ENCODE measurements at regions not wholly inside any gene's neighbourhood (a gene's known extent, or its start where the extent isn't known, plus 50 kb on each side); places are given as distances from the start of the nearest gene placed in this dataset.

DNA sequence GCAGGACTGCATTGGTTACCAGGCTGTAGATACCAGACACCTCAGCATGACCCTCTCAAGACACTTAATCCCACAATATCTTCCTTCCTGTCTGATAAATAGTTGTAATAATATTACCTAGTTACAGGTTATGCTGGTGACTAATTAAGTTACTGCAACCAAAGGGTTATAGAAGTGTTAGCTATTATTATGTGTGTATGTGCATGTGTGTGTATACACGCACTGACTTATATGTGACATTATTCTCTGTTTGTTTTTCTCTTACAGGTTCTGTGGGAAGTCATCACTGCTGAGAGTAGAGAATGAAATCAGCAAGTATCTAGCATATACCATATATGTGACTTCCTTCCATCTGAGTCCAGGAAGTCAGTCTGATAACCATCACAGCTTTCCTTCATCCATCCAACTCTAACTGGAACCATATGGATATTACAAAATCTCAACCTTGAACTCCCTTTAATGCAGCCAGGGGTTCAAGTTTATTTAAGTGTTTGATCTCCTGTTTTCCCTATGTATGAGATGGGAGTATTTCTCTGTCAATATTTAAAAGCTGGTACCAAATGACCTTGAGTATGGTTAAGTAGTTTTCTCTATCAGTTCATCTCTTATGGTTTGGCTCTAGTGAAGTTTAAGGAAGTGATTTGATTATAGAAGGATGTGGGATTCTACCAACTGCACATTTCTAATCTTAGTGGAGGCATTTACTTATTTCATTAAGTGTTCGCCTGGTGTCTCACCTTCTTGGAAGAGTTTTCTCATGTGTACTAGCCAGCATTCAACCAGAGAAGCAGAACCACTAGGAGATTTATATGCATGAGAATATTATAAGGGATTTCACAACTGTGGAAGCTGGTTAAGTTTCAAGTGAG, 313.2 kb downstream of the HIVEP2 start:
- TF ChIP-seq, protein P1, sequence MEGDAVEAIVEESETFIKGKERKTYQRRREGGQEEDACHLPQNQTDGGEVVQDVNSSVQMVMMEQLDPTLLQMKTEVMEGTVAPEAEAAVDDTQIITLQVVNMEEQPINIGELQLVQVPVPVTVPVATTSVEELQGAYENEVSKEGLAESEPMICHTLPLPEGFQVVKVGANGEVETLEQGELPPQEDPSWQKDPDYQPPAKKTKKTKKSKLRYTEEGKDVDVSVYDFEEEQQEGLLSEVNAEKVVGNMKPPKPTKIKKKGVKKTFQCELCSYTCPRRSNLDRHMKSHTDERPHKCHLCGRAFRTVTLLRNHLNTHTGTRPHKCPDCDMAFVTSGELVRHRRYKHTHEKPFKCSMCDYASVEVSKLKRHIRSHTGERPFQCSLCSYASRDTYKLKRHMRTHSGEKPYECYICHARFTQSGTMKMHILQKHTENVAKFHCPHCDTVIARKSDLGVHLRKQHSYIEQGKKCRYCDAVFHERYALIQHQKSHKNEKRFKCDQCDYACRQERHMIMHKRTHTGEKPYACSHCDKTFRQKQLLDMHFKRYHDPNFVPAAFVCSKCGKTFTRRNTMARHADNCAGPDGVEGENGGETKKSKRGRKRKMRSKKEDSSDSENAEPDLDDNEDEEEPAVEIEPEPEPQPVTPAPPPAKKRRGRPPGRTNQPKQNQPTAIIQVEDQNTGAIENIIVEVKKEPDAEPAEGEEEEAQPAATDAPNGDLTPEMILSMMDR (IDR thresholded peaks at IDR 0.05): no peak
- TF ChIP-seq JUN (CRISPR knock-in tag; IDR thresholded peaks at IDR 0.05) (no peak), NR2C2 (CRISPR knock-in tag; IDR thresholded peaks at IDR 0.05) (no peak), ELF4 (CRISPR knock-in tag; IDR thresholded peaks at IDR 0.05; ENCODE audit: low read depth) (no peak)
- TF ChIP-seq, protein P2, sequence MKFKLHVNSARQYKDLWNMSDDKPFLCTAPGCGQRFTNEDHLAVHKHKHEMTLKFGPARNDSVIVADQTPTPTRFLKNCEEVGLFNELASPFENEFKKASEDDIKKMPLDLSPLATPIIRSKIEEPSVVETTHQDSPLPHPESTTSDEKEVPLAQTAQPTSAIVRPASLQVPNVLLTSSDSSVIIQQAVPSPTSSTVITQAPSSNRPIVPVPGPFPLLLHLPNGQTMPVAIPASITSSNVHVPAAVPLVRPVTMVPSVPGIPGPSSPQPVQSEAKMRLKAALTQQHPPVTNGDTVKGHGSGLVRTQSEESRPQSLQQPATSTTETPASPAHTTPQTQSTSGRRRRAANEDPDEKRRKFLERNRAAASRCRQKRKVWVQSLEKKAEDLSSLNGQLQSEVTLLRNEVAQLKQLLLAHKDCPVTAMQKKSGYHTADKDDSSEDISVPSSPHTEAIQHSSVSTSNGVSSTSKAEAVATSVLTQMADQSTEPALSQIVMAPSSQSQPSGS (CRISPR knock-in tag; IDR thresholded peaks at IDR 0.05; ENCODE audit: borderline replicate concordance, low read depth): no peak
- TF ChIP-seq, protein P3, sequence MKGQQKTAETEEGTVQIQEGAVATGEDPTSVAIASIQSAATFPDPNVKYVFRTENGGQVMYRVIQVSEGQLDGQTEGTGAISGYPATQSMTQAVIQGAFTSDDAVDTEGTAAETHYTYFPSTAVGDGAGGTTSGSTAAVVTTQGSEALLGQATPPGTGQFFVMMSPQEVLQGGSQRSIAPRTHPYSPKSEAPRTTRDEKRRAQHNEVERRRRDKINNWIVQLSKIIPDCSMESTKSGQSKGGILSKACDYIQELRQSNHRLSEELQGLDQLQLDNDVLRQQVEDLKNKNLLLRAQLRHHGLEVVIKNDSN (CRISPR knock-in tag; IDR thresholded peaks at IDR 0.05): no peak
- TF ChIP-seq, protein P4, sequence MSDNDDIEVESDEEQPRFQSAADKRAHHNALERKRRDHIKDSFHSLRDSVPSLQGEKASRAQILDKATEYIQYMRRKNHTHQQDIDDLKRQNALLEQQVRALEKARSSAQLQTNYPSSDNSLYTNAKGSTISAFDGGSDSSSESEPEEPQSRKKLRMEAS (CRISPR knock-in tag; IDR thresholded peaks at IDR 0.05): no peak

Measured in WTC11 (cell line).